HCT116 (cell line): ENCODE measurements at regions not wholly inside any gene's neighbourhood (a gene's known extent, or its start where the extent isn't known, plus 50 kb on each side); places are given as distances from the start of the nearest gene placed in this dataset.

ENCODE experiments used
- ATAC-seq: fragments of 200-7000 bp; cut with Tn5 transposase; 2 replicates; pipeline ENCODE4 v1.9.1; 2020; ENCODE audit warnings: mild to moderate bottlenecking, moderate library complexity
- BruUV-seq: library from RNA; stranded (reverse); fragments of 400-500 nt; replicated peaks from 2 replicates; lab custom pipeline; 2021; lab: Mats Ljungman, UMichigan
- CTCF ChIA-PET: fragments of 300-600 bp; sonication (Branson Sonifier 250); formaldehyde crosslinking; loops from one replicate; lab custom pipeline; 2021; ENCODE audit warnings: antibody characterized with exemption; lab: Charles Lee
- POLR2A ChIA-PET: fragments of 300-600, 350-600 bp; sonication (Branson Sonifier 250); formaldehyde crosslinking; loops from one replicate; lab custom pipeline; 2021; ENCODE audit warnings: antibody characterized with exemption; lab: Charles Lee
- RAD21 ChIA-PET, 2 experiments: fragments of 300-600 bp; sonication (Branson Sonifier 250); formaldehyde crosslinking; loops; one replicate each; lab custom pipeline; 2023; ENCODE audit warnings: low total read pairs in 2 of 2; ENCODE audit not compliant: uncharacterized antibody in 2 of 2, unreplicated experiment in 2 of 2, low non-redundant PET in 1 of 2; lab: Charles Lee
- DNase-seq: peaks from one replicate; pipeline ENCODE4 v3.0.0-alpha.2; 2010; ENCODE audit warnings: low read depth, low spot score
- H2AFZ ChIP-seq: fragments of 200-600 bp; shearing (Covaris generic), sonication (generic); 2 replicates; pipeline ENCODE4 v1.6.1; 2017; ENCODE audit warnings: low read depth, mixed run types, mixed read lengths, antibody characterized with exemption, low read length; ENCODE audit not compliant: poor library complexity, severe bottlenecking
- H3K27ac ChIP-seq: 2 replicates; pipeline ENCODE4 v1.5.1; 2012; ENCODE audit warnings: low read depth, low read length
- H3K27me3 ChIP-seq: fragments of 200-600 bp; sonication (generic); 2 replicates; pipeline ENCODE4 v1.6.1; 2016; ENCODE audit warnings: mixed run types, low read length, mixed read lengths; ENCODE audit not compliant: insufficient read depth
- H3K36me3 ChIP-seq, 2 experiments: fragments of 200-500 bp in 1 of 2; fragments of 200-600 bp in 1 of 2; sonication (Bioruptor generic) in 1 of 2; sonication (generic) in 1 of 2; 2 replicates each; pipeline versions ENCODE4 v1.5.1 to v1.6.1; 2014 to 2016; ENCODE audit warnings: low read length in 2 of 2, inconsistent platforms in 1 of 2, mixed read lengths in 1 of 2, mixed run types in 1 of 2; ENCODE audit not compliant: insufficient read depth in 2 of 2, control insufficient read depth in 1 of 2
- H3K4me1 ChIP-seq, 2 experiments: fragments of 200-600 bp in 1 of 2; sonication (generic) in 1 of 2; 2 replicates each; pipeline versions ENCODE4 v1.5.1 to v1.6.1; 2012 to 2017; ENCODE audit warnings: low read length in 2 of 2, inconsistent platforms in 1 of 2, mild to moderate bottlenecking in 1 of 2, mixed read lengths in 1 of 2, mixed run types in 1 of 2, moderate library complexity in 1 of 2; ENCODE audit not compliant: insufficient read depth in 2 of 2, control insufficient read depth in 1 of 2
- H3K4me2 ChIP-seq: fragments of 200-600 bp; sonication (generic); 2 replicates; pipeline ENCODE4 v1.6.1; 2017; ENCODE audit warnings: mixed run types, low read length, mixed read lengths
- H3K4me3 ChIP-seq, 2 experiments: fragments of 200-600 bp in 1 of 2; sonication (generic) in 1 of 2; replicated peaks in 1 of 2; 2 replicates each; pipeline ENCODE4 v1.5.1; 2011 to 2016; ENCODE audit warnings: low read length in 2 of 2, control low read depth in 1 of 2, low read depth in 1 of 2, mild to moderate bottlenecking in 1 of 2, mixed read lengths in 1 of 2, mixed run types in 1 of 2
- H3K79me2 ChIP-seq: fragments of 200-600 bp; sonication (generic); 2 replicates; pipeline ENCODE4 v1.6.1; 2017; ENCODE audit warnings: mild to moderate bottlenecking, mixed run types, low read length, moderate library complexity, mixed read lengths; ENCODE audit not compliant: insufficient read depth
- H3K9ac ChIP-seq: fragments of 200-600 bp; sonication (generic); 2 replicates; pipeline ENCODE4 v1.6.1; 2016; ENCODE audit warnings: low read length, mixed read lengths
- H3K9me2 ChIP-seq: fragments of 200-600 bp; sonication (generic), shearing (Covaris generic); 2 replicates; pipeline ENCODE4 v1.6.1; 2017; ENCODE audit warnings: mixed run types, mild to moderate bottlenecking, moderate library complexity; ENCODE audit not compliant: insufficient read depth
- H3K9me3 ChIP-seq, 2 experiments: fragments of 200-500 bp in 1 of 2; fragments of 200-600 bp in 1 of 2; sonication (Bioruptor generic) in 1 of 2; sonication (generic) in 1 of 2; 2 replicates each; pipeline ENCODE4 v1.6.1; 2014 to 2017; ENCODE audit warnings: low read length in 2 of 2, mixed read lengths in 2 of 2, inconsistent platforms in 1 of 2, low read depth in 1 of 2, mild to moderate bottlenecking in 1 of 2, mixed run types in 1 of 2, moderate library complexity in 1 of 2; ENCODE audit not compliant: control insufficient read depth in 1 of 2, insufficient read depth in 1 of 2
- H4K20me1 ChIP-seq: fragments of 200-600 bp; sonication (generic), shearing (Covaris generic); 2 replicates; pipeline ENCODE4 v1.6.1; 2017; ENCODE audit warnings: mixed run types, mild to moderate bottlenecking, moderate library complexity; ENCODE audit not compliant: insufficient read depth
- CTCF ChIP-seq, 3 experiments: fragments of 200-600 bp in 1 of 3; sonication (generic) in 1 of 3; IDR thresholded peaks in 2 of 3; conservative IDR thresholded peaks in 1 of 3; 2 replicates each; pipeline ENCODE4 v1.5.1; 2012 to 2017; ENCODE audit warnings: low read depth in 2 of 3, low read length in 2 of 3, antibody characterized with exemption in 1 of 3, borderline replicate concordance in 1 of 3, control low read depth in 1 of 3, mild to moderate bottlenecking in 1 of 3, mixed read lengths in 1 of 3, mixed run types in 1 of 3, moderate library complexity in 1 of 3; ENCODE audit not compliant: insufficient read depth in 1 of 3
- EGR1 ChIP-seq: IDR thresholded peaks from 2 replicates; pipeline ENCODE4 v1.6.1; 2012; ENCODE audit warnings: low read depth
- ELF1 ChIP-seq: IDR thresholded peaks from 2 replicates; pipeline ENCODE4 v1.6.1; 2012; ENCODE audit warnings: low read depth, borderline replicate concordance
- EZH2 ChIP-seq: fragments of 200-600 bp; sonication (generic); IDR thresholded peaks from 2 replicates; pipeline ENCODE4 v1.6.1; 2017; ENCODE audit warnings: antibody characterized with exemption, mixed run types
- EZH2phosphoT487 ChIP-seq: fragments of 200-600 bp; IDR thresholded peaks from 2 replicates; pipeline ENCODE4 v1.6.1; 2018; ENCODE audit warnings: antibody characterized with exemption, borderline replicate concordance
- FOSL1 ChIP-seq: IDR thresholded peaks from 2 replicates; pipeline ENCODE4 v1.6.1; 2012; ENCODE audit warnings: low read depth
- POLR2AphosphoS5 ChIP-seq: IDR thresholded peaks from 2 replicates; pipeline ENCODE4 v1.6.1; 2011; ENCODE audit warnings: mild to moderate bottlenecking, low read depth, low read length, moderate library complexity
- RAD21 ChIP-seq: IDR thresholded peaks from 2 replicates; pipeline ENCODE4 v1.6.1; 2012; ENCODE audit warnings: low read depth, mild to moderate bottlenecking
- SRF ChIP-seq: IDR thresholded peaks from 2 replicates; pipeline ENCODE4 v1.6.1; 2012; ENCODE audit warnings: low read depth
- TCF7L2 ChIP-seq: IDR thresholded peaks from 2 replicates; pipeline ENCODE4 v1.7.0; 2011; ENCODE audit warnings: borderline replicate concordance, inconsistent platforms; ENCODE audit not compliant: insufficient read depth, insufficient read length; ENCODE audit errors: extremely low read depth
- ZFX ChIP-seq: fragments of 450-650 bp; IDR thresholded peaks from 2 replicates; pipeline ENCODE4 v1.6.1; 2017
- intact Hi-C: fragments of 100-400 bp; cut with micrococcal nuclease; formaldehyde crosslinking; loops from 2 replicates; pipeline ENCODE4 v1.10.0; 2022
- TF ChIP-seq, protein P1 (sequence below): IDR thresholded peaks from 2 replicates; pipeline ENCODE4 v1.6.1; 2012

- Histone ChIP-seq H3K79me2 (no peaks in the 10 kb centered on the region), H3K4me2 (no peak overlapping the region), H2AFZ (no peak overlapping the region), H3K27me3 (no peaks in the 10 kb centered on the region), H3K36me3 (no peaks in the 10 kb centered on the region), H4K20me1 (no peaks in the 10 kb centered on the region), H3K9ac (no peak overlapping the region), H3K4me3 (no peak overlapping the region), H3K4me1 (no peaks in the 10 kb centered on the region), H3K27ac (no peak overlapping the region), H3K9me2 (no peaks in the 10 kb centered on the region), H3K9me3 (no peaks in the 10 kb centered on the region)
- ChIA-PET RAD21 (no interaction called here), POLR2A (no interaction called here), CTCF (no interaction called here)
- no peak for DNase-seq
- no peak for ATAC-seq
- intact Hi-C loops: no loop called here
- TF ChIP-seq SRF: no peak
- no peak for TF ChIP-seq ZFX
- no peak for TF ChIP-seq EGR1
- no peak for TF ChIP-seq EZH2phosphoT487
- TF ChIP-seq CTCF (IDR thresholded peaks at IDR 0.05 in 2 of 3, conservative IDR thresholded peaks at IDR 0.05 in 1 of 3; ENCODE audit: borderline replicate concordance in 1 of 3, insufficient read depth in 1 of 3, low read depth in 2 of 3, low read length in 2 of 3): no peak
- TF ChIP-seq FOSL1: no peak
- no peak for TF ChIP-seq ELF1
- TF ChIP-seq EZH2: no peak
- TF ChIP-seq, protein P1, sequence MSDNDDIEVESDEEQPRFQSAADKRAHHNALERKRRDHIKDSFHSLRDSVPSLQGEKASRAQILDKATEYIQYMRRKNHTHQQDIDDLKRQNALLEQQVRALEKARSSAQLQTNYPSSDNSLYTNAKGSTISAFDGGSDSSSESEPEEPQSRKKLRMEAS: no peak
- TF ChIP-seq POLR2AphosphoS5: no peak
- no peak for TF ChIP-seq TCF7L2
- no peak for TF ChIP-seq RAD21
- BruUV-seq: no TSS peak
These were observed 850.5 kb upstream of the POT1 start for GRCh38 chr7:125780153-125780552.
